Large intestine (tissue), 3 donors: ENCODE measurements at regions not wholly inside any gene's neighbourhood (a gene's known extent, or its start where the extent isn't known, plus 50 kb on each side); places are given as distances from the start of the nearest gene placed in this dataset.

Experiments
- DNase-seq, 2 donors: peaks; one replicate each; pipeline versions ENCODE4 v3.0.0 to v3.0.0-alpha.2; 2013
- H3K27ac ChIP-seq: one replicate; pipeline ENCODE4 v1.5.1; 2013; ENCODE audit warnings: low read length
- H3K27me3 ChIP-seq: 2 replicates; pipeline ENCODE4 v1.6.1; 2013; ENCODE audit warnings: low read length; ENCODE audit not compliant: control insufficient read depth, insufficient read depth
- H3K36me3 ChIP-seq: 2 replicates; pipeline ENCODE4 v1.6.1; 2013; ENCODE audit warnings: low read length; ENCODE audit not compliant: control insufficient read depth, insufficient read depth
- H3K4me1 ChIP-seq: one replicate; pipeline ENCODE4 v1.6.1; 2013; ENCODE audit warnings: low read length; ENCODE audit not compliant: control insufficient read depth, insufficient read depth
- H3K4me3 ChIP-seq: one replicate; pipeline ENCODE4 v1.5.1; 2013; ENCODE audit warnings: low read length
- H3K9me3 ChIP-seq: one replicate; pipeline ENCODE4 v1.6.1; 2013; ENCODE audit warnings: mild to moderate bottlenecking, low read depth, low read length, moderate library complexity; ENCODE audit not compliant: control insufficient read depth
- WGBS: methylation state at CpG from one replicate; pipeline ENCODE4 v1.1.5; 2013; ENCODE audit warnings: low lambda C conversion rate; ENCODE audit not compliant: insufficient coverage; 5-methylcytosine and 5-hydroxymethylcytosine counted together

GRCh38 chr2:82507657-82508056 lies 1951.4 kb downstream of the SUCLG1 start:
- no CpG with 5 or more reads among the region's 11 CpGs for WGBS
- Histone ChIP-seq H3K36me3 (no peaks in the 10 kb centered on the region), H3K27me3 (no peaks in the 10 kb centered on the region), H3K4me3 (no peak overlapping the region), H3K9me3 (no peaks in the 10 kb centered on the region), H3K4me1 (no peaks in the 10 kb centered on the region), H3K27ac (no peak overlapping the region)
- no peak for DNase-seq

GRCh38 chr2:82501217-82501616 lies 1957.9 kb downstream of the SUCLG1 start:
- Histone ChIP-seq H3K27ac (no peak overlapping the region), H3K36me3 (no peaks in the 10 kb centered on the region), H3K4me1 (no peaks in the 10 kb centered on the region), H3K27me3 (no peaks in the 10 kb centered on the region), H3K9me3 (peaks cover 13% of the 10 kb centered on the region), H3K4me3 (no peak overlapping the region)
- 100% methylated on average over 1 of the region's 4 CpGs for WGBS
- no peak for DNase-seq

DNA sequence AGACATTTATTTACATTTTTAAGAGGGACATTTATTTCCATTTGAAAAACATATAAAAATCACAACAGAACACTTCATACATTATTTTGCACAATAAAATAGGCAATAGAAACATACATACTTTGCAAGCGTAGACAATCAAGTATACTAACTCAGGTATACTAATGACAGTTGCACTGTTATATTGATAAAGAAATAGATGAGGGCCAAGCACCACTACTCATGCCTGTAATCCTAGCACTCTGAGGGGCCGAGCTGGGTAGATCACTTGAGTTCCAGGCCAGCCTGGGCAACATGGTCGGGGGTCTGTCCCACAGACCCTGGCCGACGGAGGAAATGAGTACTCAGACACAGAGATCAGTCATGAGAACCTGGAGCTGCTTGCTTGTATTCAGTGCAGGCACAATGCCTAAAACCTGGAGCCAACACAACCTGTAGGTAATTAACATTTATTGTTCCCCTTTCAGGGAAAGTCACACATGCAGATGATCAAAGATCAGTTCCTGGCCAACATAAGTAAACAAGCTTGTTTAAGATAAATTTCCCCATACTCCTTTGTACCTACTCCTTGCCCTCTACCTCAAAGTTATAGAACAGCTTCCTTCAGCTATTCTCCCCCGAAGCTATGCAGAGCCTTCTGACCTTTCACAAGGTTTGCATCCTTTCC lies 1960.2 kb downstream of the SUCLG1 start:
- peaks cover 13% of the 10 kb centered on the region for H3K9me3 ChIP-seq
- no peaks in the 10 kb centered on the region for H3K36me3 ChIP-seq
- peak; percentile 13 to 71 for DNase-seq
- no peaks in the 10 kb centered on the region for H3K4me1 ChIP-seq
- H3K4me3 ChIP-seq, result no peak overlapping the region
- no peak overlapping the region for H3K27ac ChIP-seq
- WGBS, result 0% methylated on average over 1 of the region's 6 CpGs
- H3K27me3 ChIP-seq, result no peaks in the 10 kb centered on the region

GRCh38 chr2:82494739-82495138 lies 1964.3 kb downstream of the SUCLG1 start:
- DNase-seq, result no peak
- 83% methylated on average over 3 of the region's 5 CpGs for WGBS
- no peaks in the 10 kb centered on the region for H3K9me3 ChIP-seq
- no peak overlapping the region for H3K4me3 ChIP-seq
- H3K27ac ChIP-seq, result no peak overlapping the region
- no peaks in the 10 kb centered on the region for H3K27me3 ChIP-seq
- no peaks in the 10 kb centered on the region for H3K36me3 ChIP-seq
- no peaks in the 10 kb centered on the region for H3K4me1 ChIP-seq

DNA sequence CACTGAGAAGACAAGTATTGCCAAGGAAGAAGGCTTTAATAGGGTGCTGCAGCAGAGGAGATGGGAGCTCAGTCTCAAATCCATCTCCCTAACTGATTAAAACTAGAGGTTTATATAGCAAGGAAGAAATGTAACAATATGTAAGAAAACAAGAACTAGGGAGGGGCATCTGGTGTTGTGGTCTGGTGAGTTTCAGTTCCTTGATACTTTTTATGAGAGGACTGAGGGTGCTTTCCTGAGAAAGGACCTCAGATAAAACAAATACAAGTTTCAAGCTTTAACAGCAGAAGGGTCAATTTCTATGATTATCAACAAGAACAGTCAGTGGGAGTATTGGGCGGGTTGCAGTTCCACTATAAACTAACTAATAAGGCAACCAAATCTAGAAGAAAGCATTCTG lies 1967.5 kb downstream of the SUCLG1 start:
- no peak overlapping the region for H3K4me3 ChIP-seq
- no peak for DNase-seq
- WGBS, result 89% methylated on average over 1 of the region's 1 CpG
- H3K36me3 ChIP-seq, result no peaks in the 10 kb centered on the region
- no peaks in the 10 kb centered on the region for H3K27me3 ChIP-seq
- H3K4me1 ChIP-seq, result no peaks in the 10 kb centered on the region
- no peaks in the 10 kb centered on the region for H3K9me3 ChIP-seq
- no peak overlapping the region for H3K27ac ChIP-seq

DNA sequence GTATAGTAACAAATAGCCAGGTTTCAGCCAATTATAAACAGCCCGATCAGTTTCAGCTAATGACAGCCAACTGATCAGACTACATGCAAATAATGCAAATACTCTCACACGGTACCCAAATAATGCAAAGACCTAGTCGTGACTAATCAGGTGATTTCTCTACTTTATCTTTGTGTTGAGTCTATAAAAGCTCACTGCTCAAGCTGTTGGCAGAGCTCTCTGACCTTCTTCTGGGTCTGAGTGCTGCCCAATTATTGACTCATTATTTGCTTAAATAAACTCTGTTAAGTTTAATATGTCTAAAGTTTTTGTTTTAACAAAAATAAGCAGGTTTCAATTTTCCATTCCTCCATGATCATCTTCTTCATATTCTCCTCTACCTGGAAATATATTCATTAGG lies 1971.7 kb downstream of the SUCLG1 start:
- Histone ChIP-seq H3K4me3 (no peak overlapping the region), H3K9me3 (no peaks in the 10 kb centered on the region), H3K27ac (no peak overlapping the region), H3K36me3 (no peaks in the 10 kb centered on the region), H3K27me3 (no peaks in the 10 kb centered on the region), H3K4me1 (no peaks in the 10 kb centered on the region)
- no peak for DNase-seq
- 40% methylated on average over 1 of the region's 3 CpGs for WGBS

DNA sequence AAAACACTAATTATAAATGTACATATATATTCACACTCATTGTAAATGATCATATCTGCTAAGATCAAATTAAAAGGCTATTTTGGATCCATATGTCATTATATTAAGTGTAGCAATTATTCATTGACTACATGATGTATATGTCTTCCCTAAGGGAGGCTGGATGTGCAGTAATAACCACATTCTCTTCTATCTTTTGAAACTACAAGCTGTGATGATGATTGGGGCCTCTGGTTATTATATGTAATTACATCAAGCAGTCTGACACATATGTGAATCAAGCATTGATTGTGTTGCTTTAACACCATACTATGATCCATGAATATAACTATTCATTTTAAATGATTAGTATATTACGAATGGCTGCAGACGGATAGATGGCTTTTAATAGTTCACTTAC lies 1973.4 kb downstream of the SUCLG1 start:
- no peak overlapping the region for H3K4me3 ChIP-seq
- no peaks in the 10 kb centered on the region for H3K27me3 ChIP-seq
- no peaks in the 10 kb centered on the region for H3K9me3 ChIP-seq
- H3K4me1 ChIP-seq, result no peaks in the 10 kb centered on the region
- no peaks in the 10 kb centered on the region for H3K36me3 ChIP-seq
- no CpG with 5 or more reads among the region's 2 CpGs for WGBS
- no peak overlapping the region for H3K27ac ChIP-seq
- DNase-seq, result no peak

- no peaks in the 10 kb centered on the region for H3K27me3 ChIP-seq
- WGBS, result 100% methylated on average over 1 of the region's 2 CpGs
- DNase-seq, result no peak
- no peaks in the 10 kb centered on the region for H3K9me3 ChIP-seq
- H3K36me3 ChIP-seq, result no peaks in the 10 kb centered on the region
- H3K27ac ChIP-seq, result no peak overlapping the region
- no peak overlapping the region for H3K4me3 ChIP-seq
- no peaks in the 10 kb centered on the region for H3K4me1 ChIP-seq
These were observed 1977.9 kb downstream of the SUCLG1 start for GRCh38 chr2:82481207-82481606.

- H3K4me1 ChIP-seq, result no peaks in the 10 kb centered on the region
- H3K36me3 ChIP-seq, result no peaks in the 10 kb centered on the region
- no peaks in the 10 kb centered on the region for H3K9me3 ChIP-seq
- no CpG with 5 or more reads among the region's 2 CpGs for WGBS
- DNase-seq, result no peak
- no peaks in the 10 kb centered on the region for H3K27me3 ChIP-seq
- no peak overlapping the region for H3K27ac ChIP-seq
- H3K4me3 ChIP-seq, result no peak overlapping the region
These were observed 1980.4 kb downstream of the SUCLG1 start for GRCh38 chr2:82478641-82479040.

DNA sequence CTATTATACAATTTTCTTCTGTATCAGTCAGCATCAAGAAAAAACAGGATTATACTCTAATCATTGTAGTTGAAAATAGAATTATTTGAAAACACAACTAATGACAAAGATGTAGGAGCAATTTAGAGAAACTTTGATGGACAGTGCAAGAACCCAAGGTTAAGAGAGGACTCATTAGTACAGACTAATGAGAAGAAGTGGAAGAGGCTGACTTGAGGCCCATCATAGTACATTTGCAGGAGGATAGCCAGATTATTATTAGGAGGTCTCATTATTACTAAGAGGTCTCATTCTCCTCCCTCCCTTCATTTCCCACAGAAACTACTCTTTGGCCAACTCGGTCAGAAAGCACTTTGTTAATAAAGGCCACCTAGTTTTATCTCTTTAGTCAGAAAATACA lies 1983.0 kb downstream of the SUCLG1 start:
- Histone ChIP-seq H3K4me1 (no peaks in the 10 kb centered on the region), H3K9me3 (no peaks in the 10 kb centered on the region), H3K27ac (no peak overlapping the region), H3K27me3 (no peaks in the 10 kb centered on the region), H3K36me3 (no peaks in the 10 kb centered on the region), H3K4me3 (no peak overlapping the region)
- WGBS, result no CpG with 5 or more reads among the region's 1 CpG
- no peak for DNase-seq

GRCh38 chr2:82428251-82428650 lies 2030.8 kb downstream of the SUCLG1 start:
- H3K4me3 ChIP-seq, result no peak overlapping the region
- no peak for DNase-seq
- WGBS, result 60% methylated on average over 1 of the region's 2 CpGs
- H3K36me3 ChIP-seq, result no peaks in the 10 kb centered on the region
- H3K27me3 ChIP-seq, result no peaks in the 10 kb centered on the region
- no peaks in the 10 kb centered on the region for H3K9me3 ChIP-seq
- no peak overlapping the region for H3K27ac ChIP-seq
- no peaks in the 10 kb centered on the region for H3K4me1 ChIP-seq
